ENCODE measurements at regions not wholly inside any gene's neighbourhood (a gene's known extent, or its start where the extent isn't known, plus 50 kb on each side); places are given as distances from the start of the nearest gene placed in this dataset.

DNA sequence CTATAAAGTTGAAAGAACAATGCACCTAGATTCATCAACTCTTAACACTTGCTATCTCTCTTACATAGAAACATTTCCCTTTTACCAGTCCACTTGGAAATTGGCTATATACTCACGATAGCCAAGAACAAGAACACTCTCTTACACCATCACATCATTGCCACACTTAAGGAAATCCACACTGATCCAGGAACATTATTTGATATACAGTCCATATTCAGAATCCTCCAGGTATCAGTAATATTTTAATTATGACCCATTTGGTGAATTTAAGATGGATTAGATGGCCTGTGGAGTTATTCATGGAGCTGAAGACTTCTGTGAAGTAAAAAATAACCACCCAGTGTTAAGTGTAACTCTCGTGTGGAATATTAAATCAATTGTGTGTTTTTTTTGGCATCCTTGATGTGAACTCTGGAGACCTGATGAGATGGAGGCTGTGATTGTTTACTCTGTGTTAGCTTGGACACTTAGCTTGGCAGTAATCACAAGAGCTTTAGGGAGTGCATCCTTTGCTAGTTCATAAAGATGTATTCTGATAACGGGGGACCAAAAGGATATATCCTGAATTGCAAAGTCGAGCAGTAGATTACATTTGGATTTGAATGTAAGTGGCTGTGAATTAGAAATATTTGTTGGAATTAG, 52.0 kb upstream of the ABL1 start:
- DNase-seq, result no peak

DNA sequence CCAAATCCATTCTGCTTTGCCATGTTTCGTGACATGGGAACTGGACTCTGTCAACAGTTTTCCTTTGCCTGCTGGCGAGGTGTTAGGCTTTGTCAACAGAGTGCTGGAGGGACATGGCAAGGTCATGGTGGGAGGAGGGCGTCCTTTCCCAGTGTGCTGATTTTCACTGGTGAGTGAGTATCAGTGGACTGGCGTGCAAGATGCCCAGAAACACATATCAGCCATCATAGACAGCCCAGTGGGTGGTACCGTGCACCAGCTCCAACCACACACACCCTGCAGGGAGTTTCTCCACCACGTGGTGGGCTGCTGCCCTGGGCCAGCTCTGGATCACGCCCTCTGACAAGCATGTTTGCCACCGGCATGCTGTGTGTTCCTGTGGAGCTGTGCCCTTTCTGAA, 50.0 kb upstream of the ABL1 start:
- no peak for DNase-seq

Data from NCI-H2171 treated with DMSO at 0.1 percent for 48 hours (cell line).